NT2/D1 (cell line): ENCODE measurements at regions not wholly inside any gene's neighbourhood (a gene's known extent, or its start where the extent isn't known, plus 50 kb on each side); places are given as distances from the start of the nearest gene placed in this dataset.
A peak's percentile ranks its signal among the peaks of the same experiment; 100 is the strongest.

Experiments used
- DNase-seq: peaks from one replicate; pipeline ENCODE4 v3.0.0-alpha.2; 2011; ENCODE audit warnings: low read depth, low spot score
- H3K27me3 ChIP-seq: 2 replicates; pipeline ENCODE4 v1.6.0; 2011; ENCODE audit warnings: mild to moderate bottlenecking; ENCODE audit not compliant: insufficient read length, insufficient read depth
- H3K36me3 ChIP-seq: 2 replicates; pipeline ENCODE4 v1.6.1; 2011; ENCODE audit warnings: mild to moderate bottlenecking, low read length, mixed read lengths; ENCODE audit not compliant: insufficient read depth, insufficient read length
- H3K4me1 ChIP-seq: 2 replicates; pipeline ENCODE4 v1.5.1; 2011; ENCODE audit not compliant: insufficient read depth, insufficient read length
- H3K4me3 ChIP-seq: 2 replicates; pipeline ENCODE4 v1.5.1; 2011; ENCODE audit warnings: low read depth; ENCODE audit not compliant: insufficient read length
- H3K9ac ChIP-seq: 2 replicates; pipeline ENCODE4 v1.6.0; 2011; ENCODE audit warnings: low read depth; ENCODE audit not compliant: insufficient read length
- H3K9me3 ChIP-seq: 2 replicates; pipeline ENCODE4 v1.5.1; 2011; ENCODE audit warnings: mild to moderate bottlenecking, low read length; ENCODE audit not compliant: insufficient read depth
- SUZ12 ChIP-seq: IDR thresholded peaks from 2 replicates; pipeline ENCODE4 v1.6.1; 2011; ENCODE audit not compliant: insufficient read length, insufficient read depth; ENCODE audit errors: extremely low read depth
- YY1 ChIP-seq: IDR thresholded peaks from 2 replicates; pipeline ENCODE4 v1.6.1; 2011; ENCODE audit not compliant: insufficient read length, insufficient read depth
- ZNF274 ChIP-seq: IDR thresholded peaks from 2 replicates; pipeline ENCODE4 v1.6.1; 2011; ENCODE audit warnings: mild to moderate bottlenecking, low read depth, low read length

- no peaks in the 10 kb centered on the region for H3K9me3 ChIP-seq
- H3K4me1 ChIP-seq: no peaks in the 10 kb centered on the region
- no peak overlapping the region for H3K4me3 ChIP-seq
- H3K27me3 ChIP-seq: no peaks in the 10 kb centered on the region
- TF ChIP-seq YY1: no peak
- TF ChIP-seq SUZ12: no peak
- TF ChIP-seq ZNF274: no peak
- no peak overlapping the region for H3K9ac ChIP-seq
- H3K36me3 ChIP-seq: no peaks in the 10 kb centered on the region
- no peak for DNase-seq
Observed at GRCh38 chr7:94130716-94131115, 126.6 kb upstream of the BET1 start.

GRCh38 chr7:94133460-94133859 lies 129.3 kb upstream of the BET1 start:
- no peak for TF ChIP-seq YY1
- TF ChIP-seq ZNF274: no peak
- TF ChIP-seq SUZ12: no peak
- peak; percentile 30 for DNase-seq
- Histone ChIP-seq H3K9ac (no peak overlapping the region), H3K4me3 (no peak overlapping the region), H3K27me3 (no peaks in the 10 kb centered on the region), H3K9me3 (no peaks in the 10 kb centered on the region), H3K4me1 (no peaks in the 10 kb centered on the region), H3K36me3 (no peaks in the 10 kb centered on the region)

DNA sequence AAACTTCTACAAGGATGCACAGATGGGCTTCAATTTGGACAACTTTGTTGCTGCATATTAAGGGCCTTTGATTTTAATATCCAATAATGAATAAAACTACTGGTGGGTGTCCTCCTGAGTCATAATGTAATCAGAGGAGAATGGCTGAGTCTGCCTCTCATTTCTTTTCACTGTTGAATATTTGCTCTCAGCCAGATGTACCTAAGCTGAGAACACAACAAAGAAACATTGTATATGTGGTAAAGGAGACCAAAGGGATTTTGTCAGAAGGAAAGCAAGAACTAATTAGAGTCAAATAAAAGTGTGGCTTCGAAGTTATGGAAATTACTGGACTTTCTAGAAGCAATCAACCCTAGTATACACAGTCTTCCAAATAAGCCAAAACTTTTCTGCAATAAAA lies 131.0 kb upstream of the BET1 start:
- DNase-seq: no peak
- H3K4me1 ChIP-seq: no peaks in the 10 kb centered on the region

DNA sequence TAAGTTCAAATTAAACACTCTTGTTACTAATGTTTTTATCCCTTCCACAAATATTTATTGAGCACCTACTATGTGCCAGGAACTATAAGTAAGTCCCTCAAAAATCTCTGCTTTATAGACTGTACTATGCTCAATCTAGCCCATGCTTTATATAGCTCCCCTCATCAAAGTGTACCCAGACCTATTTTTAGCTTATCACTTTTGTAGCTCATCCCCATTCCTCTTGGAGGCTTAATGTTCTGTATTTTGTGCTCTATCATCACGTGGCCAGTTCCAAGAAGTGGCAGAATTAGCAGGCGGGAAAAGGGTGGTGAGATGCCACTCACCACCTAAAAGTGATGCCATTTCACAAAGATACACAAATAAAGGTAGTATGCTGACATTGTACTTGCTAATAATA lies 138.1 kb upstream of the BET1 start:
- H3K4me3 ChIP-seq: no peak overlapping the region
- no peak for DNase-seq
- H3K9me3 ChIP-seq: no peaks in the 10 kb centered on the region
- no peaks in the 10 kb centered on the region for H3K36me3 ChIP-seq
- no peaks in the 10 kb centered on the region for H3K27me3 ChIP-seq
- H3K4me1 ChIP-seq: no peaks in the 10 kb centered on the region
- H3K9ac ChIP-seq: no peak overlapping the region
- TF ChIP-seq YY1 (no peak), SUZ12 (no peak), ZNF274 (no peak)

More for the DNA sequence above, 131.0 kb upstream of the BET1 start:
- no peak for TF ChIP-seq ZNF274
- Histone ChIP-seq H3K27me3 (no peaks in the 10 kb centered on the region), H3K4me3 (no peak overlapping the region), H3K9me3 (no peaks in the 10 kb centered on the region), H3K9ac (no peak overlapping the region), H3K36me3 (no peaks in the 10 kb centered on the region)

DNA sequence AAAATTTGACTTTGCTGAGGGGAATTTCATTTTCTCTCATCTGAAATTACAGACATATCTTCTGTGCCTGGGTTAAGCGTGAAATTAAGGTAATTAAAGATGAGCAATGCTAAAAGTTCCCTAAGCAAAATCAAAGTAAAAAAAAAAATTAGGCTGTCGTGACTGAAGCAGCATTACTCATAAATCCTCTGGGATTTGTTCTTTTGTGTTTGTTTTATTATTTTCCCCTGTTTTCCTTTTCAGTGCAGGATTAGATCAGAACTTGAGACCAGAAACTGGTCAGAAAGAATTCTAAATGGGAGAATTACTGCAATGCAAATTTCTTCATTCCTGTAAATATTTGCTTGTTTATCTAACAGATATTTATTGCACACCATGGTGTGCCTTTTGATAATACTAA lies 141.4 kb upstream of the BET1 start:
- Histone ChIP-seq H3K9ac (no peak overlapping the region), H3K9me3 (no peaks in the 10 kb centered on the region), H3K27me3 (no peaks in the 10 kb centered on the region), H3K4me3 (no peak overlapping the region), H3K4me1 (no peaks in the 10 kb centered on the region), H3K36me3 (no peaks in the 10 kb centered on the region)
- DNase-seq: no peak
- no peak for TF ChIP-seq ZNF274
- TF ChIP-seq YY1: no peak
- no peak for TF ChIP-seq SUZ12

GRCh38 chr7:94146408-94146807 lies 142.3 kb upstream of the BET1 start:
- Histone ChIP-seq H3K36me3 (no peaks in the 10 kb centered on the region), H3K9me3 (no peaks in the 10 kb centered on the region), H3K9ac (no peak overlapping the region), H3K27me3 (no peaks in the 10 kb centered on the region), H3K4me3 (no peak overlapping the region), H3K4me1 (no peaks in the 10 kb centered on the region)
- TF ChIP-seq ZNF274 (no peak), SUZ12 (no peak), YY1 (no peak)
- DNase-seq: no peak

DNA sequence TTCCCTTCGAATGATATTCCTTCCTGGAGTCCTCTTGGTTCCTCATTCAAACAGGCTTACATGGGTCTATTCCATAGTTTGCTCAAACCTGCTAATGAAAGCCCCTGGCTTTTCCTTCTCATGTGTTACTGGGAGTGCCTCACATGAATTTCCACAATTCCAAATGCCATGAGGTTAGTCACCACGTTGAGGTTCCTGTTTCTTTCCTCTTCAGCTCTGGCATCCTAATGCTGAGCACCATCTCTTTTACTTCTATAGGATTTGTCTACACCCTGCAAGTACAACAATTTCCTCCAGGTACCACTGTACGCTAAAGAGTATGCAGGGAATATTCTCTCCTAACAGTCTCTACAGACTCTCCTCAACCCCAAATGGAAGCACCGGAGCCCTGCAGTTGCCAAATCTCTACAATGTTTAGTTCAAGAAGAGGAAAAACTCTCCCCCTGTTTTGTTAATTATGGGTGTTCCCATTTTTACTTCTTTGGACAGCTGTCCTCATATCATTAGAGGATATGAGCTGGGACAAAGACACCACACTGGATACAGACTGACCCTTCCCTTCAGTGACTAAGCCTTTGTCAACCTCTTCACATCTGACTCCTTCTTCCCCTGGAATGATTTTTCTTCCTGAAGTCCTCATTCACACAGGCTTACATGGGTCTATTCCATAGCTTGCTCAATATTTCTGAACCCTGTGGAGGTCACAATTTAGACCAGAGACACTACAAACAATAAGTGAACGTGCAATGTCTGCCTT lies 145.8 kb upstream of the BET1 start:
- H3K27me3 ChIP-seq: no peaks in the 10 kb centered on the region
- no peak for DNase-seq
- no peaks in the 10 kb centered on the region for H3K9me3 ChIP-seq
- no peaks in the 10 kb centered on the region for H3K4me1 ChIP-seq
- TF ChIP-seq SUZ12 (no peak), ZNF274 (no peak), YY1 (no peak)
- H3K9ac ChIP-seq: no peak overlapping the region
- no peak overlapping the region for H3K4me3 ChIP-seq
- no peaks in the 10 kb centered on the region for H3K36me3 ChIP-seq

DNA sequence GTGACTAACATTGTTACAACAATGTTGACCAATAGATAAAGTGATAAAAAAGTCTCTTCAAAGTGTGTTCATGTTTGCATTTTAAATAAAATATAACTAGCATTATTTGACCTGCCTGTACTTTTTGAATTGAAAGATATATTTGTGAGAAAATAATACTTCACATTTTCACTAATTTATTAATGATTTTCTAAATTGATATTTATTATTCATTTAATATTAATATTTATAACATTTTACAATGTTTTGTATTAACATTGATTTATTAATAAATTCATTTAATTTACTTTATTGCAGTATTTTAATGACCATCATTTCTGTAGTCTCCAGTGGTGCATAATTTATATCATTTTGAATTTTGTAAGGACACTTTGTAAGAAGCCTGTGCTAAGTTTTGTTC lies 150.0 kb upstream of the BET1 start:
- no peaks in the 10 kb centered on the region for H3K27me3 ChIP-seq
- no peak for TF ChIP-seq YY1
- DNase-seq: no peak
- H3K4me1 ChIP-seq: no peaks in the 10 kb centered on the region
- no peak overlapping the region for H3K9ac ChIP-seq
- H3K9me3 ChIP-seq: no peaks in the 10 kb centered on the region
- no peak overlapping the region for H3K4me3 ChIP-seq
- H3K36me3 ChIP-seq: no peaks in the 10 kb centered on the region
